ENCODE measurements at regions not wholly inside any gene's neighbourhood (a gene's known extent, or its start where the extent isn't known, plus 50 kb on each side); places are given as distances from the start of the nearest gene placed in this dataset.

DNA sequence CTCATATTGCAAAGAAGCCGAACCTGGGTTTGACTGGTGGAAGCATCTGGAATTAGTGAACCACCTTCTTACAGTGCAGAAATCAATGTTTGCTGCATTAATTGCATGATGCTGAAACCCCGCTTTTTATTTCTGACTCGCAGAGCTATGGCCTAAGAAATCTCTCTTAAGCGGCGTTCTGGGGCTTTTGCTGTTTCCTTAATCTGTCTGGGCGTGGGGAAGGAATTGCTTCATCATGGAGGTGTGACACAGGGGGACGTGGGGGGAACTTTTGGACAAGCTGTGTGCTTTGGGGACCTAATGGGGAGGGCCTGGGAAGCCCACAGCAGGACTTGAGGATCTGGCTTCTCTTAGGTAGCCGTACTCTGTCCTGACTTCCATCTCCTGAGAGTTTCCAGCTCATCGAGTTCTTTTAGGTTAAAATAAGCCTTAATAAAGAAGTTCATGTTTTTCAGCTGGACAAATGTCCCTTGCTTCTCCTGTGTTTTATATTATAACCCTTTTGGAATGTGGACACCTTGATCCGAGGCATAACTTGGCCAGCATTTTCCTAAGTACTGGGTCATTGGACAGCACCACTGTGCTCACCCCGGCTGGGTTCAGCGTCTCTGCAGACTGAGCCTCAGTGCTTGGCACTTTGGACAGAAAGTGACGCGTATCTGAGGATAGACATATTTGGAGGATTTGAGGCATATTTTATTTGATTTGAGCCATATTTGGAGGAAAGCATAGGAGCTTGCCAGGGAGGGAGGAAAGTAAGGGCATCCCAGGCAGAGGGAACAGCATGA is 192.1 kb upstream of the MYL2 start:
- TF ChIP-seq, protein P1, sequence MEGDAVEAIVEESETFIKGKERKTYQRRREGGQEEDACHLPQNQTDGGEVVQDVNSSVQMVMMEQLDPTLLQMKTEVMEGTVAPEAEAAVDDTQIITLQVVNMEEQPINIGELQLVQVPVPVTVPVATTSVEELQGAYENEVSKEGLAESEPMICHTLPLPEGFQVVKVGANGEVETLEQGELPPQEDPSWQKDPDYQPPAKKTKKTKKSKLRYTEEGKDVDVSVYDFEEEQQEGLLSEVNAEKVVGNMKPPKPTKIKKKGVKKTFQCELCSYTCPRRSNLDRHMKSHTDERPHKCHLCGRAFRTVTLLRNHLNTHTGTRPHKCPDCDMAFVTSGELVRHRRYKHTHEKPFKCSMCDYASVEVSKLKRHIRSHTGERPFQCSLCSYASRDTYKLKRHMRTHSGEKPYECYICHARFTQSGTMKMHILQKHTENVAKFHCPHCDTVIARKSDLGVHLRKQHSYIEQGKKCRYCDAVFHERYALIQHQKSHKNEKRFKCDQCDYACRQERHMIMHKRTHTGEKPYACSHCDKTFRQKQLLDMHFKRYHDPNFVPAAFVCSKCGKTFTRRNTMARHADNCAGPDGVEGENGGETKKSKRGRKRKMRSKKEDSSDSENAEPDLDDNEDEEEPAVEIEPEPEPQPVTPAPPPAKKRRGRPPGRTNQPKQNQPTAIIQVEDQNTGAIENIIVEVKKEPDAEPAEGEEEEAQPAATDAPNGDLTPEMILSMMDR (IDR thresholded peaks at IDR 0.05), result no peak
- TF ChIP-seq EZH2 (IDR thresholded peaks at IDR 0.05; ENCODE audit: borderline replicate concordance, insufficient read depth, low read depth, low read length, poor library complexity, severe bottlenecking), result no peak
